HepG2 (cell line): ENCODE measurements at regions not wholly inside any gene's neighbourhood (a gene's known extent, or its start where the extent isn't known, plus 50 kb on each side); places are given as distances from the start of the nearest gene placed in this dataset.
A peak's percentile ranks its signal among the peaks of the same experiment; 100 is the strongest.

ENCODE experiments used
- ARID5B ChIP-seq: IDR thresholded peaks from 2 replicates; pipeline ENCODE4 v1.4.0; 2020; ENCODE audit warnings: mild to moderate bottlenecking, missing genetic modification reagents
- CENPX ChIP-seq: sonication (generic); formaldehyde crosslinking; IDR thresholded peaks from 2 replicates; pipeline ENCODE4 v1.9.0; 2021; ENCODE audit warnings: mild to moderate bottlenecking, missing genetic modification reagents, moderate library complexity
- ESRRA ChIP-seq: sonication (generic); formaldehyde crosslinking; IDR thresholded peaks from 2 replicates; pipeline ENCODE4 v1.5.1; 2020; ENCODE audit warnings: mild to moderate bottlenecking, low read depth, missing genetic modification reagents
- ISL2 ChIP-seq: sonication (generic); formaldehyde crosslinking; IDR thresholded peaks from 2 replicates; pipeline ENCODE4 v1.5.0; 2020; ENCODE audit warnings: missing genetic modification reagents
- KMT2A ChIP-seq: sonication (generic); formaldehyde crosslinking; IDR thresholded peaks from 2 replicates; pipeline ENCODE4 v1.4.0; 2020; ENCODE audit warnings: missing genetic modification reagents
- MAFG ChIP-seq: sonication (generic); formaldehyde crosslinking; IDR thresholded peaks from 2 replicates; pipeline ENCODE4 v1.5.1; 2020; ENCODE audit warnings: mild to moderate bottlenecking, missing genetic modification reagents
- MED1 ChIP-seq: sonication (generic); formaldehyde crosslinking; IDR thresholded peaks from 2 replicates; pipeline ENCODE4 v1.4.0; 2020; ENCODE audit warnings: missing genetic modification reagents
- MED13 ChIP-seq: sonication (generic); formaldehyde crosslinking; IDR thresholded peaks from 2 replicates; pipeline ENCODE4 v1.5.0; 2020; ENCODE audit warnings: missing genetic modification reagents
- PBX2 ChIP-seq: IDR thresholded peaks from 2 replicates; pipeline ENCODE4 v1.6.1; 2016; ENCODE audit warnings: control low read depth
- PREB ChIP-seq: sonication (generic); formaldehyde crosslinking; IDR thresholded peaks from 2 replicates; pipeline ENCODE4 v1.4.0; 2020; ENCODE audit warnings: missing genetic modification reagents
- STAG1 ChIP-seq: sonication (generic); formaldehyde crosslinking; IDR thresholded peaks from 2 replicates; pipeline ENCODE4 v1.4.0; 2020; ENCODE audit warnings: missing genetic modification reagents
- SYNCRIP ChIP-seq: fragments of 200-400 bp; formaldehyde crosslinking; IDR thresholded peaks from 2 replicates; pipeline ENCODE4 v1.6.1; 2018; ENCODE audit warnings: mild to moderate bottlenecking, low read depth, low read length; ENCODE audit not compliant: insufficient read depth
- ZFP36L1 ChIP-seq: sonication (generic); formaldehyde crosslinking; IDR thresholded peaks from 2 replicates; pipeline ENCODE4 v1.8.0; 2022; ENCODE audit warnings: mild to moderate bottlenecking, missing genetic modification reagents, moderate library complexity
- ZNF253 ChIP-seq: sonication (generic); formaldehyde crosslinking; IDR thresholded peaks from 2 replicates; pipeline ENCODE4 v1.8.0; 2022; ENCODE audit warnings: mild to moderate bottlenecking, missing genetic modification reagents, borderline replicate concordance
- ZNF446 ChIP-seq: sonication (generic); formaldehyde crosslinking; IDR thresholded peaks from 2 replicates; pipeline ENCODE4 v1.5.0; 2020; ENCODE audit warnings: mild to moderate bottlenecking, missing genetic modification reagents
- ZNF460 ChIP-seq: sonication (generic); formaldehyde crosslinking; IDR thresholded peaks from 2 replicates; pipeline ENCODE4 v1.5.1; 2020; ENCODE audit warnings: missing genetic modification reagents, mild to moderate bottlenecking, borderline replicate concordance
- ZNF709 ChIP-seq: sonication (generic); formaldehyde crosslinking; IDR thresholded peaks from 2 replicates; pipeline ENCODE4 v1.5.0; 2020; ENCODE audit warnings: mild to moderate bottlenecking, missing genetic modification reagents
- TF ChIP-seq, protein P1 (sequence below): sonication (generic); formaldehyde crosslinking; IDR thresholded peaks from 2 replicates; pipeline ENCODE4 v1.8.0; 2022; ENCODE audit warnings: missing genetic modification reagents, mild to moderate bottlenecking, borderline replicate concordance
- TF ChIP-seq, protein P2 (sequence below): IDR thresholded peaks from 2 replicates; pipeline ENCODE4 v1.6.1; 2016; ENCODE audit warnings: mild to moderate bottlenecking
- TF ChIP-seq, protein P3 (sequence below): sonication (generic); formaldehyde crosslinking; IDR thresholded peaks from 2 replicates; pipeline ENCODE4 v1.5.1; 2020; ENCODE audit warnings: missing genetic modification reagents, mild to moderate bottlenecking, borderline replicate concordance

DNA sequence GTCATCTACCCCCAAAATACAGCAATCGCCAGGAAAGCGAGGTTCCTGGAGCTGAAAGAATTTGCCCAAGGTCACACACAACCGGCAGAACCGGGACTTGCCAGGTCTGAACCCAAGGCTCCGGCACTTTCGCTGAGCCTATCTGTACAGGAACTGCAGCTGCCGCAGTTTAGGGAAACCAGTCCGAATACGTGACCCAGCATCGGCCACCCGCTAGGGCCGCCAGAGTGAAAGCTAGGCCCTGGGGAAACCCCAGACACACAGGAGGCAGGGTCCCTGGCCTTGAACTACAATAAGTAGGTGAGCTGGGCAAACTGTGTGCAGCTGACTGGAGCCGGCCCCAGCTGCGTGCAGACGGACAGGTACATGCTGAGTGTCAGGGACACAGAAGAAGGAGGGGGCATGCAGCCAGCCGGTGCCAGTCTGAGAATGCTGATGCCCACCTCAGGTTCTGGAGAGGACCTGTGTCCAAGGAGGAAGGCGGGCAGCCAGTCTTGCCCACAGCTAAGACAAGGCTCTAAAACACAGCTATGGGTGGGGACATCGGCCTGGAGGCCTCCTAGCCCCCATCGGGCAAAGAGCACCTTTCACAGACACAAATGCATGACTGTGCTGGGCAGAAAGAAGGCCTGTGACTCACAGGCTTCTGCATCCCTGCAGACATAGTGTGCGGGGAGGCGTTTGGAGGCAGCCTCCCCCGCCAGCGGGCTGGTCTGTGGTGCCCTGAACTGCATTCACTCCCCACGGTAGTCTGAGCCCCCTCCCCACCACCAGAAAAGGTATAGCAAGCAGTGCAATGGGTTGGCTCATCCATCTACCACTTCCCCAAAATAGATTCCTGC, 107.4 kb upstream of the ID2 start (continued):
- TF ChIP-seq, protein P1, sequence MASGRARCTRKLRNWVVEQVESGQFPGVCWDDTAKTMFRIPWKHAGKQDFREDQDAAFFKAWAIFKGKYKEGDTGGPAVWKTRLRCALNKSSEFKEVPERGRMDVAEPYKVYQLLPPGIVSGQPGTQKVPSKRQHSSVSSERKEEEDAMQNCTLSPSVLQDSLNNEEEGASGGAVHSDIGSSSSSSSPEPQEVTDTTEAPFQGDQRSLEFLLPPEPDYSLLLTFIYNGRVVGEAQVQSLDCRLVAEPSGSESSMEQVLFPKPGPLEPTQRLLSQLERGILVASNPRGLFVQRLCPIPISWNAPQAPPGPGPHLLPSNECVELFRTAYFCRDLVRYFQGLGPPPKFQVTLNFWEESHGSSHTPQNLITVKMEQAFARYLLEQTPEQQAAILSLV (CRISPR knock-in tag), result no peak; the same call in none of the 2 replicates
- TF ChIP-seq ZNF709 (CRISPR knock-in tag) (peak; percentile 80; the same call in 1 of the 2 replicates), SYNCRIP (no peak), PREB (CRISPR knock-in tag) (0 out of 2 replicates have a peak, but pooled peaks have one; percentile 60), ZNF446 (CRISPR knock-in tag) (no peak), KMT2A (CRISPR knock-in tag) (peak; percentile 16), ZNF253 (no peak), MAFG (no peak), MED1 (CRISPR knock-in tag) (peak; percentile 97; the same call in 1 of the 2 replicates), ZNF460 (CRISPR knock-in tag) (no peak; the same call in 1 of the 2 replicates), CENPX (CRISPR knock-in tag) (no peak), ARID5B (peak; percentile 91), ISL2 (peak; percentile 80), MED13 (CRISPR knock-in tag) (peak; percentile 51; the same call in 1 of the 2 replicates), PBX2 (CRISPR knock-in tag) (no peak), ESRRA (CRISPR knock-in tag) (peak; percentile 84), ZFP36L1 (CRISPR knock-in tag) (0 out of 2 replicates have a peak, but pooled peaks have one; percentile 78), STAG1 (CRISPR knock-in tag) (no peak; the same call in 1 of the 2 replicates)
- TF ChIP-seq, protein P2, sequence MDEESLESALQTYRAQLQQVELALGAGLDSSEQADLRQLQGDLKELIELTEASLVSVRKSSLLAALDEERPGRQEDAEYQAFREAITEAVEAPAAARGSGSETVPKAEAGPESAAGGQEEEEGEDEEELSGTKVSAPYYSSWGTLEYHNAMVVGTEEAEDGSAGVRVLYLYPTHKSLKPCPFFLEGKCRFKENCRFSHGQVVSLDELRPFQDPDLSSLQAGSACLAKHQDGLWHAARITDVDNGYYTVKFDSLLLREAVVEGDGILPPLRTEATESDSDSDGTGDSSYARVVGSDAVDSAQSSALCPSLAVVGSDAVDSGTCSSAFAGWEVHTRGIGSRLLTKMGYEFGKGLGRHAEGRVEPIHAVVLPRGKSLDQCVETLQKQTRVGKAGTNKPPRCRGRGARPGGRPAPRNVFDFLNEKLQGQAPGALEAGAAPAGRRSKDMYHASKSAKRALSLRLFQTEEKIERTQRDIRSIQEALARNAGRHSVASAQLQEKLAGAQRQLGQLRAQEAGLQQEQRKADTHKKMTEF (CRISPR knock-in tag), result peak; percentile 88
- TF ChIP-seq, protein P3, sequence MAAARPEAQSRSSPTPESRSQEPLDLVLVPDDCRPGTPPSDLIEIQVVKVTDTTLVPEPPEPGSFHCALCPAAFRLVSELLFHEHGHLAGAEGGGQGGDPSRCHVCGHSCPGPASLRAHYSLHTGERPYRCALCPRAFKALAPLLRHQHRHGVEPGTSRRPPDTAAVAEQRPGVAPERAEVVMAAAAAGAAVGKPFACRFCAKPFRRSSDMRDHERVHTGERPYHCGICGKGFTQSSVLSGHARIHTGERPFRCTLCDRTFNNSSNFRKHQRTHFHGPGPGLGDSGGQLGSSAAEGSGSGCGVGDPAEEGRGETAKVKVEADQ, result peak; percentile 98
